ENCODE measurements at regions not wholly inside any gene's neighbourhood (a gene's known extent, or its start where the extent isn't known, plus 50 kb on each side); places are given as distances from the start of the nearest gene placed in this dataset.

- no peak for TF ChIP-seq CTCF (IDR thresholded peaks at IDR 0.05)
- no peak for TF ChIP-seq POLR2A (IDR thresholded peaks at IDR 0.05)
- no peak for TF ChIP-seq EP300 (IDR thresholded peaks at IDR 0.05)
These were observed 259.6 kb upstream of the THUMPD2 start for GRCh38 chr2:40038646-40039045.
